ENCODE measurements at regions not wholly inside any gene's neighbourhood (a gene's known extent, or its start where the extent isn't known, plus 50 kb on each side); places are given as distances from the start of the nearest gene placed in this dataset.

GRCh38 chr1:238790882-238791281 is 595.5 kb upstream of the CHRM3 start:
- no peak overlapping the region for H2AFZ ChIP-seq (ENCODE audit: low read depth, low read length, severe bottlenecking)
- no peaks in the 10 kb centered on the region for H3K9me2 ChIP-seq (replicated peaks; ENCODE audit: insufficient read depth, low read length)
- no peaks in the 10 kb centered on the region for H4K20me1 ChIP-seq (ENCODE audit: low read depth, low read length)
- no peak overlapping the region for H3K9ac ChIP-seq (ENCODE audit: low read length)
- no peaks in the 10 kb centered on the region for H3K36me3 ChIP-seq (ENCODE audit: low read length)
- H3K4me2 ChIP-seq (ENCODE audit: low read depth, low read length, poor library complexity, severe bottlenecking), result no peak overlapping the region
- H3K9me3 ChIP-seq (ENCODE audit: insufficient read depth, low read length), result no peaks in the 10 kb centered on the region
- H3K79me2 ChIP-seq (ENCODE audit: insufficient read depth, low read length), result no peaks in the 10 kb centered on the region
- no peak overlapping the region for H3K27ac ChIP-seq (ENCODE audit: low read depth, low read length)
- H3F3A ChIP-seq (ENCODE audit: insufficient read depth), result no peaks in the 10 kb centered on the region
- TF ChIP-seq EZH2phosphoT487 (conservative IDR thresholded peaks at IDR 0.05; ENCODE audit: low read length), result no peak
- TF ChIP-seq, protein P1, sequence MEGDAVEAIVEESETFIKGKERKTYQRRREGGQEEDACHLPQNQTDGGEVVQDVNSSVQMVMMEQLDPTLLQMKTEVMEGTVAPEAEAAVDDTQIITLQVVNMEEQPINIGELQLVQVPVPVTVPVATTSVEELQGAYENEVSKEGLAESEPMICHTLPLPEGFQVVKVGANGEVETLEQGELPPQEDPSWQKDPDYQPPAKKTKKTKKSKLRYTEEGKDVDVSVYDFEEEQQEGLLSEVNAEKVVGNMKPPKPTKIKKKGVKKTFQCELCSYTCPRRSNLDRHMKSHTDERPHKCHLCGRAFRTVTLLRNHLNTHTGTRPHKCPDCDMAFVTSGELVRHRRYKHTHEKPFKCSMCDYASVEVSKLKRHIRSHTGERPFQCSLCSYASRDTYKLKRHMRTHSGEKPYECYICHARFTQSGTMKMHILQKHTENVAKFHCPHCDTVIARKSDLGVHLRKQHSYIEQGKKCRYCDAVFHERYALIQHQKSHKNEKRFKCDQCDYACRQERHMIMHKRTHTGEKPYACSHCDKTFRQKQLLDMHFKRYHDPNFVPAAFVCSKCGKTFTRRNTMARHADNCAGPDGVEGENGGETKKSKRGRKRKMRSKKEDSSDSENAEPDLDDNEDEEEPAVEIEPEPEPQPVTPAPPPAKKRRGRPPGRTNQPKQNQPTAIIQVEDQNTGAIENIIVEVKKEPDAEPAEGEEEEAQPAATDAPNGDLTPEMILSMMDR (IDR thresholded peaks at IDR 0.05; ENCODE audit: insufficient read depth, low read length, poor library complexity, severe bottlenecking), result no peak
- no peak overlapping the region for H3K4me3 ChIP-seq (ENCODE audit: insufficient read depth, low read length, poor library complexity, severe bottlenecking)
- no peaks in the 10 kb centered on the region for H3K27me3 ChIP-seq (ENCODE audit: low read length)

DNA sequence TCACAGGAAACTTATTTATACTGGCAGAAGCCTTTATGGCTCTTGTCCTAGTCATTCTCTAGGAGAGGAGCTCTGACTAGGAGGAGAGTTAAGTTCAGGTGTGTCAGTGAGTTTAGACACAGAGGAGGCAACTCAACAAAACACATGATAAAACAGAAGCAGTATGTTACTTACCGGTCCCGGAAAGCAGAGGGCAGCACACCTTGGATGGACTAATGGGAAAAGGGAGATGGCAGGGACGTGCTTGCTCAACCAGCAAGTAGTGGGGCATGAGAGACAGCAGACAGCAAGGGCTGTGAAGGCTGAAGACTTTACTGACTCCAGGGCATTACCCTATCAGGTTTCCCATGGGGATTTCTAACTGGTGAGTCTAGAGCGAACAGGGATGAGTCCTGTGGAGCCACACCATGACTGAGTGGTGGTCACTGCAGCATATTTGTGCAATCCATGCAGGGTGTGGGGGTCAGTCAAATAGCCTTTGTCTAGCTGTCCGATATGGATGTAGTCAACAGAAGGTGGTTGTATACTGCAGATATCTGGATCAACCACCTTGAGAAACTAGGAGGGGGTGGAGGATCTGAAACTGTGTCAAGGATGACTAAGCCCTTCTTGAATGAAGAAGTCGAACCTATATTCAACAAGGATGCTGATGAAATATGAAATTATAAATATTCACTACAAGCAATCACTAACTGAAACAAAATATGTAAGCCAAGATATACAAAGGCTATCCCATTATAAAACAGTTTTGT is 596.3 kb upstream of the CHRM3 start:
- H2AFZ ChIP-seq (ENCODE audit: low read depth, low read length, severe bottlenecking), result no peak overlapping the region
- TF ChIP-seq, protein P1 (IDR thresholded peaks at IDR 0.05; ENCODE audit: insufficient read depth, low read length, poor library complexity, severe bottlenecking), result no peak
- TF ChIP-seq EZH2phosphoT487 (conservative IDR thresholded peaks at IDR 0.05; ENCODE audit: low read length), result no peak
- H3K9me3 ChIP-seq (ENCODE audit: insufficient read depth, low read length), result no peaks in the 10 kb centered on the region
- H3K27me3 ChIP-seq (ENCODE audit: low read length), result no peaks in the 10 kb centered on the region
- H3K9me2 ChIP-seq (replicated peaks; ENCODE audit: insufficient read depth, low read length), result no peaks in the 10 kb centered on the region
- H4K20me1 ChIP-seq (ENCODE audit: low read depth, low read length), result no peaks in the 10 kb centered on the region
- no peaks in the 10 kb centered on the region for H3F3A ChIP-seq (ENCODE audit: insufficient read depth)
- H3K36me3 ChIP-seq (ENCODE audit: low read length), result no peaks in the 10 kb centered on the region
- H3K27ac ChIP-seq (ENCODE audit: low read depth, low read length), result no peak overlapping the region
- no peak overlapping the region for H3K4me3 ChIP-seq (ENCODE audit: insufficient read depth, low read length, poor library complexity, severe bottlenecking)
- no peak overlapping the region for H3K4me2 ChIP-seq (ENCODE audit: low read depth, low read length, poor library complexity, severe bottlenecking)
- H3K79me2 ChIP-seq (ENCODE audit: insufficient read depth, low read length), result no peaks in the 10 kb centered on the region
- no peak overlapping the region for H3K9ac ChIP-seq (ENCODE audit: low read length)

GRCh38 chr1:238787471-238787870 is 598.9 kb upstream of the CHRM3 start:
- no peaks in the 10 kb centered on the region for H4K20me1 ChIP-seq (ENCODE audit: low read depth, low read length)
- H3F3A ChIP-seq (ENCODE audit: insufficient read depth), result no peaks in the 10 kb centered on the region
- H3K4me3 ChIP-seq (ENCODE audit: insufficient read depth, low read length, poor library complexity, severe bottlenecking), result no peak overlapping the region
- no peaks in the 10 kb centered on the region for H3K79me2 ChIP-seq (ENCODE audit: insufficient read depth, low read length)
- no peak overlapping the region for H2AFZ ChIP-seq (ENCODE audit: low read depth, low read length, severe bottlenecking)
- H3K9me3 ChIP-seq (ENCODE audit: insufficient read depth, low read length), result no peaks in the 10 kb centered on the region
- H3K27me3 ChIP-seq (ENCODE audit: low read length), result no peaks in the 10 kb centered on the region
- H3K9me2 ChIP-seq (replicated peaks; ENCODE audit: insufficient read depth, low read length), result no peaks in the 10 kb centered on the region
- no peak overlapping the region for H3K27ac ChIP-seq (ENCODE audit: low read depth, low read length)
- H3K36me3 ChIP-seq (ENCODE audit: low read length), result no peaks in the 10 kb centered on the region
- H3K9ac ChIP-seq (ENCODE audit: low read length), result no peak overlapping the region
- TF ChIP-seq, protein P1 (IDR thresholded peaks at IDR 0.05; ENCODE audit: insufficient read depth, low read length, poor library complexity, severe bottlenecking), result no peak
- TF ChIP-seq EZH2phosphoT487 (conservative IDR thresholded peaks at IDR 0.05; ENCODE audit: low read length), result no peak
- H3K4me2 ChIP-seq (ENCODE audit: low read depth, low read length, poor library complexity, severe bottlenecking), result no peak overlapping the region
